HG02588 (cell line): ENCODE measurements at regions not wholly inside any gene's neighbourhood (a gene's known extent, or its start where the extent isn't known, plus 50 kb on each side); places are given as distances from the start of the nearest gene placed in this dataset.
"Not testable (repeated sequence)": the region's sequence is repeated elsewhere in the genome, so short reads cannot be mapped to it uniquely, and the experiment has no call there.

Source experiments
- ATAC-seq: cut with Tn5 transposase; IDR thresholded peaks from one replicate; pipeline ENCODE4 v1.9.1; 2021; ENCODE audit warnings: mild to moderate bottlenecking, moderate library complexity; ENCODE audit not compliant: unreplicated experiment

GRCh38 chr18:10332452-10332851 lies 122.0 kb upstream of the APCDD1 start:
- no peak for ATAC-seq

GRCh38 chr18:10336749-10337350 lies 117.6 kb upstream of the APCDD1 start:
- no peak for ATAC-seq

- ATAC-seq, result no peak
These were observed 113.6 kb upstream of the APCDD1 start for GRCh38 chr18:10340821-10341220.

GRCh38 chr18:10343778-10344177 lies 110.7 kb upstream of the APCDD1 start:
- ATAC-seq, result no peak

GRCh38 chr18:10346749-10347415 lies 107.6 kb upstream of the APCDD1 start:
- ATAC-seq, result no peak

GRCh38 chr18:10349561-10349960 lies 104.9 kb upstream of the APCDD1 start:
- no peak for ATAC-seq

- no peak for ATAC-seq
These were observed 103.8 kb upstream of the APCDD1 start for GRCh38 chr18:10350661-10351060.

- ATAC-seq, result no peak
These were observed 103.1 kb upstream of the APCDD1 start for GRCh38 chr18:10351219-10351818.

- ATAC-seq, result no peak
These were observed 102.6 kb upstream of the APCDD1 start for GRCh38 chr18:10351858-10352257.

GRCh38 chr18:10352671-10353070 lies 101.8 kb upstream of the APCDD1 start:
- no peak for ATAC-seq

GRCh38 chr18:10353791-10354190 lies 100.6 kb upstream of the APCDD1 start:
- no peak for ATAC-seq

- ATAC-seq, result no peak
These were observed 100.1 kb upstream of the APCDD1 start for GRCh38 chr18:10354241-10354811.

- no peak for ATAC-seq
These were observed 99.5 kb upstream of the APCDD1 start for GRCh38 chr18:10354890-10355289.

- ATAC-seq, result not testable (repeated sequence)
These were observed 97.4 kb upstream of the APCDD1 start for GRCh38 chr18:10356999-10357398.

GRCh38 chr18:10361660-10362059 lies 92.8 kb upstream of the APCDD1 start:
- no peak for ATAC-seq

GRCh38 chr18:10365021-10365500 lies 89.4 kb upstream of the APCDD1 start:
- no peak for ATAC-seq

- ATAC-seq, result no peak
These were observed 88.5 kb upstream of the APCDD1 start for GRCh38 chr18:10365901-10366300.

GRCh38 chr18:10367836-10368235 lies 86.6 kb upstream of the APCDD1 start:
- ATAC-seq, result no peak

GRCh38 chr18:10368456-10369453 lies 85.7 kb upstream of the APCDD1 start:
- ATAC-seq, result no peak

GRCh38 chr18:10370716-10371115 lies 83.7 kb upstream of the APCDD1 start:
- ATAC-seq, result no peak

GRCh38 chr18:10371165-10371564 lies 83.3 kb upstream of the APCDD1 start:
- no peak for ATAC-seq
